Lung (tissue), 11 donors: ENCODE measurements at regions not wholly inside any gene's neighbourhood (a gene's known extent, or its start where the extent isn't known, plus 50 kb on each side); places are given as distances from the start of the nearest gene placed in this dataset.

Source experiments
- ATAC-seq: fragments of 200-7000 bp; cut with Tn5 transposase; one replicate; pipeline ENCODE4 v1.9.1; 2020; ENCODE audit warnings: moderate number of reproducible peaks; ENCODE audit not compliant: insufficient read depth, low FRiP score
- DNase-seq, 3 donors: peaks; one replicate each; pipeline ENCODE4 v3.0.0-alpha.2; 2013 to 2017
- H3K27ac ChIP-seq, 2 donors: one replicate each; pipeline ENCODE4 v1.5.1; 2013; ENCODE audit warnings: mild to moderate bottlenecking in 2 of 2, moderate library complexity in 2 of 2, control low read depth in 1 of 2, inconsistent platforms in 1 of 2, low read depth in 1 of 2, low read length in 1 of 2
- H3K27me3 ChIP-seq, 3 donors: one replicate each; pipeline ENCODE4 v1.5.1; 2013; ENCODE audit warnings: low read length in 2 of 3; ENCODE audit not compliant: control insufficient read depth in 3 of 3, insufficient read depth in 3 of 3
- H3K36me3 ChIP-seq, 4 donors: one replicate each; pipeline ENCODE4 v1.5.1; 2013; ENCODE audit warnings: low read length in 4 of 4, mild to moderate bottlenecking in 1 of 4, moderate library complexity in 1 of 4; ENCODE audit not compliant: control insufficient read depth in 4 of 4, insufficient read depth in 4 of 4
- H3K4me1 ChIP-seq, 5 donors: one replicate each; pipeline ENCODE4 v1.5.1; 2013; ENCODE audit warnings: low read length in 5 of 5, mild to moderate bottlenecking in 2 of 5, moderate library complexity in 1 of 5; ENCODE audit not compliant: control insufficient read depth in 5 of 5, insufficient read depth in 5 of 5
- H3K4me3 ChIP-seq: one replicate; pipeline ENCODE4 v1.5.1; 2013; ENCODE audit warnings: mild to moderate bottlenecking, control low read depth, moderate library complexity
- H3K9ac ChIP-seq, 2 donors: one replicate each; pipeline ENCODE4 v1.5.1; 2013; ENCODE audit warnings: low read length in 2 of 2, control low read depth in 1 of 2; ENCODE audit not compliant: insufficient read depth in 1 of 2
- H3K9me3 ChIP-seq, 4 donors: one replicate each; pipeline ENCODE4 v1.5.1; 2013; ENCODE audit warnings: low read length in 3 of 4, mild to moderate bottlenecking in 1 of 4, moderate library complexity in 1 of 4; ENCODE audit not compliant: control insufficient read depth in 4 of 4, insufficient read depth in 3 of 4
- WGBS, 2 donors: extraction: QIAGEN DNeasy Blood & Tissue Kit; methylation state at CpG; one replicate each; pipeline ENCODE4 v1.1.7; 2013; 5-methylcytosine and 5-hydroxymethylcytosine counted together
- TF ChIP-seq, protein P1 (sequence below): IDR thresholded peaks from 2 replicates; pipeline ENCODE4 v1.5.1; 2012; ENCODE audit warnings: mild to moderate bottlenecking; ENCODE audit errors: control extremely low read depth, extremely low read depth
- donor health status: control.
- donor health status: control.
- donor health status: Bipolar disorder and iron deficiency.
- donor health status: healthy.
- donor health status: DM: yes; HTN: yes; CAD: no.

DNA sequence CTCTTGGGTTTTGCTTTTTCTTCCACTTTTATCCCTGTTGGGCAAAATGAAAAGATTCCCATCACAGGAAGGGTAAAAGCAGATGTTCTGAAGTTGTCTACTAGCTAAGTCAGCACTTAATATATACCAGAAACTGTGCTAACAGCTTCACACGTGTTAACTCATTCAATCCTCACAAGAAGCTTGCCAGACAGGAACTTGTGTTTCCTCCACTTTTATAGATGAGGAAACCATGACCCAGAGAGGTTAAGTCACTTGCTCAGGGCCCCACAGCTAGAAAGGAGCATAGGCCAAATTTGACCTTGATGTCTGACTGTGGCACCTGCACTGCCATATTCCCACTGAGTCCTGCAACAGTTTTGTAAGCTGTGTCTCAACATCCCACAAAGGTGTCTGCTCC, 76.8 kb upstream of the EPC2 start:
- DNase-seq (no peak), ATAC-seq (no peak)
- Histone ChIP-seq H3K9ac (no peak overlapping the region), H3K36me3 (no peaks in the 10 kb centered on the region), H3K27me3 (no peaks in the 10 kb centered on the region), H3K4me3 (no peak overlapping the region), H3K27ac (no peak overlapping the region), H3K4me1 (no peaks in the 10 kb centered on the region), H3K9me3 (no peaks in the 10 kb centered on the region)
- WGBS, 2 donors = 3 to 26% methylated on average over 1 of the region's 1 CpG
- TF ChIP-seq, protein P1, sequence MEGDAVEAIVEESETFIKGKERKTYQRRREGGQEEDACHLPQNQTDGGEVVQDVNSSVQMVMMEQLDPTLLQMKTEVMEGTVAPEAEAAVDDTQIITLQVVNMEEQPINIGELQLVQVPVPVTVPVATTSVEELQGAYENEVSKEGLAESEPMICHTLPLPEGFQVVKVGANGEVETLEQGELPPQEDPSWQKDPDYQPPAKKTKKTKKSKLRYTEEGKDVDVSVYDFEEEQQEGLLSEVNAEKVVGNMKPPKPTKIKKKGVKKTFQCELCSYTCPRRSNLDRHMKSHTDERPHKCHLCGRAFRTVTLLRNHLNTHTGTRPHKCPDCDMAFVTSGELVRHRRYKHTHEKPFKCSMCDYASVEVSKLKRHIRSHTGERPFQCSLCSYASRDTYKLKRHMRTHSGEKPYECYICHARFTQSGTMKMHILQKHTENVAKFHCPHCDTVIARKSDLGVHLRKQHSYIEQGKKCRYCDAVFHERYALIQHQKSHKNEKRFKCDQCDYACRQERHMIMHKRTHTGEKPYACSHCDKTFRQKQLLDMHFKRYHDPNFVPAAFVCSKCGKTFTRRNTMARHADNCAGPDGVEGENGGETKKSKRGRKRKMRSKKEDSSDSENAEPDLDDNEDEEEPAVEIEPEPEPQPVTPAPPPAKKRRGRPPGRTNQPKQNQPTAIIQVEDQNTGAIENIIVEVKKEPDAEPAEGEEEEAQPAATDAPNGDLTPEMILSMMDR = no peak

DNA sequence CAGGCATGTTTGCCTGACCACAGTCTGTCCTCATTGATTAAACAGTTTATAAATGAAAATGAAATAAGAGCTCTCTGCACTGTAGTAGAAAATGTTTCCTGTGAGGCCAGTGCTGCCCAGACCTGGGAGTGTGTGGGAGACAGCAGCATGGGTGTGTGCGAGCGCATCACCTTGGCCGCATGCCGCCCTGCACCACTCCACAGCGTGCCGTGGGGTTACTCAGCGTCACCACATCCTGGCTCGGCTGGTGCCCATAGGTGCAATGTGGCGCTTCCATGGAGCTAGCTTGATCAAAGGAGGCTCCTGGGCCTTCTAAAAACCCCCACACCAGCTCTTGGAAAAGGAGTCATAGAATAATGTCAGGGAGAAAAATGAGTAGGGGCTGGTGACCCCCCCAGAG, 76.0 kb upstream of the EPC2 start:
- Histone ChIP-seq H3K4me1 (no peaks in the 10 kb centered on the region), H3K27ac (no peak overlapping the region), H3K27me3 (no peaks in the 10 kb centered on the region), H3K9ac (no peak overlapping the region), H3K4me3 (no peak overlapping the region), H3K36me3 (no peaks in the 10 kb centered on the region), H3K9me3 (no peaks in the 10 kb centered on the region)
- WGBS, 2 donors = 85 to 88% methylated on average over 9 of the region's 9 CpGs
- TF ChIP-seq, protein P1 = no peak
- no peak for ATAC-seq
- DNase-seq = no peak

DNA sequence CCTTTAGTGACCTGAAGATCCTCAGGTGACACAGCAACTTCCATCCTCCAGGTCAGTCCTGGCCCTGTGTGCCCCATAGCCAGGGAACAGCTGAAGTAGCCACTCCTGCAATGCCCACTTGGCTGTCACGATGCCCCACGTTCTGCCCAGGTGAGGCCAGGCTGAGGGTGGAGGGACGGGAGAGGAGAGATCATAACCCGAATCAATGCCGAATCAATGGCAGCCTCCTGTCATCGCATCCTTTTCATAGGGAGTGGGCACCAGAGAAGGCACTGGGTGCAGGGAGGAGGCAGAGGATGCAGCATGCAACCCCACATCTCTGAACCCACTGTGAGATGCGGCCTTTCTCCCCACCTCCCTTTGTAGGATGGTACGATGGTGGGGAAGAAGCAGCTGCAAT, 75.3 kb upstream of the EPC2 start:
- WGBS, 2 donors = 96 to 99% methylated on average over 8 of the region's 8 CpGs
- no peaks in the 10 kb centered on the region for H3K36me3 ChIP-seq
- no peak overlapping the region for H3K4me3 ChIP-seq
- no peaks in the 10 kb centered on the region for H3K4me1 ChIP-seq
- no peak overlapping the region for H3K9ac ChIP-seq
- DNase-seq (no peak), ATAC-seq (no peak)
- H3K27ac ChIP-seq = no peak overlapping the region
- TF ChIP-seq, protein P1 = no peak
- no peaks in the 10 kb centered on the region for H3K9me3 ChIP-seq
- H3K27me3 ChIP-seq = no peaks in the 10 kb centered on the region

DNA sequence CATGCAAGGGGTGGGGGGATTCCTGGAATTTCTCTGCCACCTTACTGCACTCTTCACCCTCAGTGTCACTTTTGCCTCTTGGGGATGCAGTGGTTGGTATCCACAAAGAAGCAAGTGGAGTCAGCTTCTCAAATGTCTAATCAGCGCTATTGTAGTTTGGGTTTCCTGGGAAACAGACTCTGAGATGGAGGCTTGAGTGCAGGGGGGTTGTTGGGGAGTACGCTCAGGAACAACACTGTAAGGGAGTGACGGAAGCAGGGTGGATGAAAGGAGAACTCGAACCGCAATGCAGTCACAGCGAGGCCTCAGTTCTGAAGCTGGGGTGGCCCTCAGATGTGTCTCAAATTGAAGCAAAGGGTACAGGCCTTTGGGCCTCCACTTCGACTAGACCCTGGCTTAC, 73.6 kb upstream of the EPC2 start:
- Histone ChIP-seq H3K27ac (no peak overlapping the region), H3K4me3 (no peak overlapping the region), H3K4me1 (no peaks in the 10 kb centered on the region), H3K27me3 (no peaks in the 10 kb centered on the region), H3K36me3 (no peaks in the 10 kb centered on the region), H3K9me3 (no peaks in the 10 kb centered on the region), H3K9ac (no peak overlapping the region)
- no peak for ATAC-seq
- no peak for DNase-seq
- TF ChIP-seq, protein P1 = no peak
- 91 to 92% methylated on average over 7 of the region's 7 CpGs for WGBS, 2 donors
